Osteocyte (in vitro differentiated cells): ENCODE measurements at regions not wholly inside any gene's neighbourhood (a gene's known extent, or its start where the extent isn't known, plus 50 kb on each side); places are given as distances from the start of the nearest gene placed in this dataset.

Experiments
- DNase-seq: peaks from one replicate; pipeline ENCODE4 v3.0.0; 2021; ENCODE audit warnings: mixed read lengths; ENCODE audit not compliant: unreplicated experiment; ENCODE audit errors: extremely low spot score
- H3K27ac Mint-ChIP-seq: one replicate; pipeline ENCODE4 v1.8.0; 2021; ENCODE audit warnings: mild to moderate bottlenecking, mixed read lengths; ENCODE audit not compliant: unreplicated experiment
- H3K27me3 Mint-ChIP-seq: one replicate; pipeline ENCODE4 v1.8.0; 2021; ENCODE audit warnings: mixed read lengths; ENCODE audit not compliant: unreplicated experiment
- H3K36me3 Mint-ChIP-seq: one replicate; pipeline ENCODE4 v1.8.0; 2021; ENCODE audit warnings: mixed read lengths; ENCODE audit not compliant: unreplicated experiment
- H3K4me1 Mint-ChIP-seq: one replicate; pipeline ENCODE4 v1.8.0; 2021; ENCODE audit warnings: mixed read lengths; ENCODE audit not compliant: unreplicated experiment
- H3K4me3 Mint-ChIP-seq: one replicate; pipeline ENCODE4 v1.8.0; 2021; ENCODE audit warnings: mild to moderate bottlenecking, moderate library complexity, mixed read lengths; ENCODE audit not compliant: unreplicated experiment
- H3K9me3 Mint-ChIP-seq: one replicate; pipeline ENCODE4 v1.8.0; 2021; ENCODE audit warnings: mixed read lengths; ENCODE audit not compliant: unreplicated experiment
- TF ChIP-seq, protein P1 (sequence below): fragments of 200-600 bp; sonication (generic); IDR thresholded peaks from 2 replicates; pipeline ENCODE4 v1.5.0; 2021; ENCODE audit warnings: antibody characterized with exemption, mild to moderate bottlenecking, moderate library complexity

GRCh38 chr21:45354970-45355369 lies 50.0 kb upstream of the COL18A1 start:
- Mint-ChIP-seq H3K4me1 (peaks cover 41% of the 10 kb centered on the region), H3K27ac (no peak overlapping the region), H3K36me3 (no peaks in the 10 kb centered on the region), H3K27me3 (no peaks in the 10 kb centered on the region), H3K4me3 (no peak overlapping the region), H3K9me3 (no peaks in the 10 kb centered on the region)
- no peak for DNase-seq
- TF ChIP-seq, protein P1, sequence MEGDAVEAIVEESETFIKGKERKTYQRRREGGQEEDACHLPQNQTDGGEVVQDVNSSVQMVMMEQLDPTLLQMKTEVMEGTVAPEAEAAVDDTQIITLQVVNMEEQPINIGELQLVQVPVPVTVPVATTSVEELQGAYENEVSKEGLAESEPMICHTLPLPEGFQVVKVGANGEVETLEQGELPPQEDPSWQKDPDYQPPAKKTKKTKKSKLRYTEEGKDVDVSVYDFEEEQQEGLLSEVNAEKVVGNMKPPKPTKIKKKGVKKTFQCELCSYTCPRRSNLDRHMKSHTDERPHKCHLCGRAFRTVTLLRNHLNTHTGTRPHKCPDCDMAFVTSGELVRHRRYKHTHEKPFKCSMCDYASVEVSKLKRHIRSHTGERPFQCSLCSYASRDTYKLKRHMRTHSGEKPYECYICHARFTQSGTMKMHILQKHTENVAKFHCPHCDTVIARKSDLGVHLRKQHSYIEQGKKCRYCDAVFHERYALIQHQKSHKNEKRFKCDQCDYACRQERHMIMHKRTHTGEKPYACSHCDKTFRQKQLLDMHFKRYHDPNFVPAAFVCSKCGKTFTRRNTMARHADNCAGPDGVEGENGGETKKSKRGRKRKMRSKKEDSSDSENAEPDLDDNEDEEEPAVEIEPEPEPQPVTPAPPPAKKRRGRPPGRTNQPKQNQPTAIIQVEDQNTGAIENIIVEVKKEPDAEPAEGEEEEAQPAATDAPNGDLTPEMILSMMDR, result no peak
